Tibial nerve (tissue), 4 donors: ENCODE measurements at regions not wholly inside any gene's neighbourhood (a gene's known extent, or its start where the extent isn't known, plus 50 kb on each side); places are given as distances from the start of the nearest gene placed in this dataset.
"Not testable (repeated sequence)": the region's sequence is repeated elsewhere in the genome, so short reads cannot be mapped to it uniquely, and the experiment has no call there.

ENCODE experiments used
- DNase-seq, 2 donors: peaks; one replicate each; pipeline ENCODE4 v3.0.0-alpha.2; 2019; ENCODE audit warnings: low spot score in 2 of 2
- H3K27ac ChIP-seq, 4 donors: fragments of 200-600 bp; sonication (generic) in 3 of 4; one replicate each; pipeline ENCODE4 v1.5.1; 2017 to 2019; ENCODE audit warnings: mild to moderate bottlenecking in 1 of 4
- H3K27me3 ChIP-seq, 2 donors: fragments of 200-600 bp; sonication (generic) in 1 of 2; one replicate each; pipeline versions ENCODE4 v1.5.1 to v1.6.0; 2017 to 2019
- H3K36me3 ChIP-seq, 3 donors: fragments of 200-600 bp; sonication (generic); one replicate each; pipeline ENCODE4 v1.5.1; 2018 to 2019
- H3K4me1 ChIP-seq, 4 donors: fragments of 200-600 bp; sonication (generic) in 3 of 4; one replicate each; pipeline ENCODE4 v1.5.1; 2017 to 2019
- H3K4me3 ChIP-seq, 4 donors: fragments of 200-600 bp; sonication (generic) in 3 of 4; one replicate each; pipeline ENCODE4 v1.5.1; 2017 to 2019; ENCODE audit warnings: mild to moderate bottlenecking in 1 of 4, moderate library complexity in 1 of 4
- H3K9me3 ChIP-seq, 4 donors: fragments of 200-600 bp; sonication (generic) in 3 of 4; one replicate each; pipeline ENCODE4 v1.5.1; 2017 to 2019
- CTCF ChIP-seq, 5 experiments: fragments of 200-600 bp in 3 of 5; fragments of 450-650 bp in 2 of 5; sonication (generic) in 3 of 5; IDR thresholded peaks; one replicate each; pipeline ENCODE4 v1.5.1; 2016 to 2019; ENCODE audit warnings: antibody characterized with exemption in 5 of 5, mild to moderate bottlenecking in 3 of 5, moderate library complexity in 2 of 5
- EP300 ChIP-seq, 2 donors: sonication (generic); formaldehyde crosslinking; IDR thresholded peaks; one replicate each; pipeline ENCODE4 v1.6.1; 2017; ENCODE audit warnings: antibody characterized with exemption in 2 of 2, mild to moderate bottlenecking in 1 of 2
- POLR2A ChIP-seq, 2 donors: fragments of 450-650 bp; IDR thresholded peaks; one replicate each; pipeline ENCODE4 v1.6.1; 2017; ENCODE audit warnings: antibody characterized with exemption in 2 of 2, mild to moderate bottlenecking in 2 of 2, moderate library complexity in 2 of 2
- WGBS, 2 donors: methylation state at CpG; one replicate each; pipeline ENCODE4 v1.1.5; 2018; 5-methylcytosine and 5-hydroxymethylcytosine counted together

- Histone ChIP-seq H3K27ac (no peak overlapping the region), H3K4me3 (no peak overlapping the region), H3K27me3 (no peaks in the 10 kb centered on the region), H3K4me1 (peaks cover 0 to 3% (median 0%) of the 10 kb centered on the region in 4 donors), H3K36me3 (no peaks in the 10 kb centered on the region), H3K9me3 (peaks cover 0 to 3% (median 0%) of the 10 kb centered on the region in 4 donors)
- DNase-seq = no peak
- 46 to 56% methylated on average over 5 of the region's 5 CpGs for WGBS, 2 donors
- TF ChIP-seq CTCF (IDR thresholded peaks at IDR 0.05) = no peak
- TF ChIP-seq EP300 (IDR thresholded peaks at IDR 0.05) = no peak
- no peak for TF ChIP-seq POLR2A (IDR thresholded peaks at IDR 0.05)
These were observed 86.9 kb upstream of the SERPINE2 start for GRCh38 chr2:224126003-224126402.

- Histone ChIP-seq H3K4me3 (no peak overlapping the region), H3K27me3 (no peaks in the 10 kb centered on the region), H3K9me3 (peaks cover 0 to 12% (median 2%) of the 10 kb centered on the region in 4 donors), H3K4me1 (peaks cover 0 to 3% (median 0%) of the 10 kb centered on the region in 4 donors), H3K27ac (no peak overlapping the region), H3K36me3 (no peaks in the 10 kb centered on the region)
- TF ChIP-seq EP300 (IDR thresholded peaks at IDR 0.05) = no peak
- no peak for TF ChIP-seq CTCF (IDR thresholded peaks at IDR 0.05)
- no peak for TF ChIP-seq POLR2A (IDR thresholded peaks at IDR 0.05)
- no peak for DNase-seq
These were observed 83.5 kb upstream of the SERPINE2 start for GRCh38 chr2:224122542-224122941.

- H3K9me3 ChIP-seq = peaks cover 0 to 12% (median 2%) of the 10 kb centered on the region in 4 donors
- WGBS, 2 donors = 51 to 68% methylated on average over 4 of the region's 4 CpGs
These were observed 82.5 kb upstream of the SERPINE2 start for GRCh38 chr2:224121406-224122067.

GRCh38 chr2:224120986-224121385 is 81.9 kb upstream of the SERPINE2 start:
- peaks cover 0 to 12% (median 2%) of the 10 kb centered on the region in 4 donors for H3K9me3 ChIP-seq
- no peaks in the 10 kb centered on the region for H3K27me3 ChIP-seq
- H3K27ac ChIP-seq = no peak overlapping the region
- H3K36me3 ChIP-seq = no peaks in the 10 kb centered on the region
- no peak for DNase-seq
- no peak overlapping the region for H3K4me3 ChIP-seq
- H3K4me1 ChIP-seq = peaks cover 0 to 1% (median 0%) of the 10 kb centered on the region in 4 donors
- no peak for TF ChIP-seq CTCF (IDR thresholded peaks at IDR 0.05)
- TF ChIP-seq EP300 (IDR thresholded peaks at IDR 0.05) = no peak
- no peak for TF ChIP-seq POLR2A (IDR thresholded peaks at IDR 0.05)
- WGBS, 2 donors = 38 to 53% methylated on average over 1 of the region's 1 CpG

More at GRCh38 chr2:224121406-224122067, 82.5 kb upstream of the SERPINE2 start:
- H3K4me3 ChIP-seq = no peak overlapping the region
- DNase-seq = no peak
- H3K27ac ChIP-seq = no peak overlapping the region
- no peaks in the 10 kb centered on the region for H3K36me3 ChIP-seq
- H3K27me3 ChIP-seq = no peaks in the 10 kb centered on the region
- peaks cover 0 to 3% (median 0%) of the 10 kb centered on the region in 4 donors for H3K4me1 ChIP-seq
- TF ChIP-seq POLR2A (IDR thresholded peaks at IDR 0.05) (no peak), EP300 (IDR thresholded peaks at IDR 0.05) (no peak), CTCF (IDR thresholded peaks at IDR 0.05) (no peak)

- DNase-seq = not testable (repeated sequence)
These were observed 80.8 kb upstream of the SERPINE2 start for GRCh38 chr2:224119846-224120245.

More at GRCh38 chr2:224119846-224120245, 80.8 kb upstream of the SERPINE2 start:
- H3K9me3 ChIP-seq = peaks cover 0 to 19% (median 0%) of the 10 kb centered on the region in 4 donors
- not testable (repeated sequence) for H3K36me3 ChIP-seq, H3K27me3 ChIP-seq, H3K4me1 ChIP-seq, H3K27ac ChIP-seq, H3K4me3 ChIP-seq
- 96 to 98% methylated on average over 1 of the region's 1 CpG for WGBS, 2 donors
